SK-N-SH treated with all-trans-retinoic acid at 6 μM for 48 hours (cell line): ENCODE measurements at regions not wholly inside any gene's neighbourhood (a gene's known extent, or its start where the extent isn't known, plus 50 kb on each side); places are given as distances from the start of the nearest gene placed in this dataset.

Experiments
- ARNTL ChIP-seq: fragments of 450-650 bp; formaldehyde crosslinking; IDR thresholded peaks from 2 replicates; pipeline ENCODE4 v1.5.0; 2020; ENCODE audit warnings: low read depth, mild to moderate bottlenecking, moderate library complexity, borderline replicate concordance
- BACH2 ChIP-seq: fragments of 250-450 bp; sonication (Bioruptor Pico); IDR thresholded peaks from 2 replicates; pipeline ENCODE4 v1.9.0; 2021; ENCODE audit warnings: mild to moderate bottlenecking, borderline replicate concordance
- RARB ChIP-seq: fragments of 250-450 bp; sonication (Bioruptor Pico); IDR thresholded peaks from 2 replicates; pipeline ENCODE4 v1.8.0; 2021; ENCODE audit warnings: mild to moderate bottlenecking, moderate library complexity
- TCF4 ChIP-seq: fragments of 250-450 bp; sonication (Bioruptor Pico); IDR thresholded peaks from 2 replicates; pipeline ENCODE4 v1.8.0; 2021; ENCODE audit warnings: mild to moderate bottlenecking, moderate library complexity, borderline replicate concordance
- TF ChIP-seq, protein P1 (sequence below): fragments of 250-450 bp; sonication (Bioruptor Pico); IDR thresholded peaks from 2 replicates; pipeline ENCODE4 v1.8.0; 2021; ENCODE audit warnings: low read depth, mild to moderate bottlenecking, moderate library complexity, borderline replicate concordance
- TF ChIP-seq, protein P2 (sequence below): fragments of 250-450 bp; sonication (Bioruptor Pico); IDR thresholded peaks from 2 replicates; pipeline ENCODE4 v1.5.1; 2021; ENCODE audit warnings: mild to moderate bottlenecking, moderate library complexity

DNA sequence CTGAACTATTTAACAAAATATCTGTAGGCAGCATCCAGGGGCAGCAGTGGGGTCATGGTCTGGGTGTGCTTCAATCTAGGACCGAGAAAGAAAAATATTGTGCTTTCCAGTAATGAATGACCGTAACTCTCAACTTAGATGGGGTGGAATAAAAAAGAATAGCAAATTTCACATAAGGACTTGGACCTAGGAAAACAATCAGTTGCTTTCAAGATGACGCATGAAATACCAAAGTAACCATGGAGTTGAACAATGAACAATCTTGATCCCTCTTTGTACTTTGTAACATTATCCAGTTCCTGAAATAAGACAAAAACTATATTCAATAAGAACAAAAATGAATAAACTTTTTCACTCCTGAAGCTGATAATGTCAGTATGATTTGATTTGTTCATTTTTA, 167.1 kb downstream of the C7orf25 start:
- TF ChIP-seq BACH2 (CRISPR knock-in tag) (no peak), ARNTL (no peak), TCF4 (no peak), RARB (CRISPR knock-in tag) (no peak)
- TF ChIP-seq, protein P1, sequence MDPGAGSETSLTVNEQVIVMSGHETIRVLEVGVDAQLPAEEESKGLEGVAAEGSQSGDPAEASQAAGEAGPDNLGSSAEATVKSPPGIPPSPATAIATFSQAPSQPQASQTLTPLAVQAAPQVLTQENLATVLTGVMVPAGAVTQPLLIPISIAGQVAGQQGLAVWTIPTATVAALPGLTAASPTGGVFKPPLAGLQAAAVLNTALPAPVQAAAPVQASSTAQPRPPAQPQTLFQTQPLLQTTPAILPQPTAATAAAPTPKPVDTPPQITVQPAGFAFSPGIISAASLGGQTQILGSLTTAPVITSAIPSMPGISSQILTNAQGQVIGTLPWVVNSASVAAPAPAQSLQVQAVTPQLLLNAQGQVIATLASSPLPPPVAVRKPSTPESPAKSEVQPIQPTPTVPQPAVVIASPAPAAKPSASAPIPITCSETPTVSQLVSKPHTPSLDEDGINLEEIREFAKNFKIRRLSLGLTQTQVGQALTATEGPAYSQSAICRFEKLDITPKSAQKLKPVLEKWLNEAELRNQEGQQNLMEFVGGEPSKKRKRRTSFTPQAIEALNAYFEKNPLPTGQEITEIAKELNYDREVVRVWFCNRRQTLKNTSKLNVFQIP (CRISPR knock-in tag), result no peak
- TF ChIP-seq, protein P2, sequence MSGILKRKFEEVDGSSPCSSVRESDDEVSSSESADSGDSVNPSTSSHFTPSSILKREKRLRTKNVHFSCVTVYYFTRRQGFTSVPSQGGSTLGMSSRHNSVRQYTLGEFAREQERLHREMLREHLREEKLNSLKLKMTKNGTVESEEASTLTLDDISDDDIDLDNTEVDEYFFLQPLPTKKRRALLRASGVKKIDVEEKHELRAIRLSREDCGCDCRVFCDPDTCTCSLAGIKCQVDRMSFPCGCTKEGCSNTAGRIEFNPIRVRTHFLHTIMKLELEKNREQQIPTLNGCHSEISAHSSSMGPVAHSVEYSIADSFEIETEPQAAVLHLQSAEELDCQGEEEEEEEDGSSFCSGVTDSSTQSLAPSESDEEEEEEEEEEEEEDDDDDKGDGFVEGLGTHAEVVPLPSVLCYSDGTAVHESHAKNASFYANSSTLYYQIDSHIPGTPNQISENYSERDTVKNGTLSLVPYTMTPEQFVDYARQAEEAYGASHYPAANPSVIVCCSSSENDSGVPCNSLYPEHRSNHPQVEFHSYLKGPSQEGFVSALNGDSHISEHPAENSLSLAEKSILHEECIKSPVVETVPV (CRISPR knock-in tag), result no peak
